ENCODE measurements at regions not wholly inside any gene's neighbourhood (a gene's known extent, or its start where the extent isn't known, plus 50 kb on each side); places are given as distances from the start of the nearest gene placed in this dataset.

- in situ Hi-C loops (cut with HindIII; ENCODE audit: low pct_ligation_motif_present, low sequenced_read_pairs), result no loop called here
- TF ChIP-seq CTCF (IDR thresholded peaks at IDR 0.05; ENCODE audit: low read depth, low read length, missing control alignments), result no peak
- Histone ChIP-seq H3K4me3 (ENCODE audit: low read depth, low read length) (no peak overlapping the region), H3K27me3 (replicated peaks) (no peaks in the 10 kb centered on the region), H3K27ac (no peak overlapping the region), H3K36me3 (replicated peaks) (no peaks in the 10 kb centered on the region)
- DNase-seq, result no peak
These were observed 761.0 kb upstream of the ARRDC4 start for GRCh38 chr15:97199393-97200051.

GRCh38 chr15:97200161-97200560 lies 760.3 kb upstream of the ARRDC4 start:
- Histone ChIP-seq H3K27me3 (replicated peaks) (no peaks in the 10 kb centered on the region), H3K36me3 (replicated peaks) (no peaks in the 10 kb centered on the region), H3K4me3 (ENCODE audit: low read depth, low read length) (no peak overlapping the region), H3K27ac (no peak overlapping the region)
- in situ Hi-C loops (cut with HindIII; ENCODE audit: low pct_ligation_motif_present, low sequenced_read_pairs), result no loop called here
- no peak for DNase-seq
- no peak for TF ChIP-seq CTCF (IDR thresholded peaks at IDR 0.05; ENCODE audit: low read depth, low read length, missing control alignments)

DNA sequence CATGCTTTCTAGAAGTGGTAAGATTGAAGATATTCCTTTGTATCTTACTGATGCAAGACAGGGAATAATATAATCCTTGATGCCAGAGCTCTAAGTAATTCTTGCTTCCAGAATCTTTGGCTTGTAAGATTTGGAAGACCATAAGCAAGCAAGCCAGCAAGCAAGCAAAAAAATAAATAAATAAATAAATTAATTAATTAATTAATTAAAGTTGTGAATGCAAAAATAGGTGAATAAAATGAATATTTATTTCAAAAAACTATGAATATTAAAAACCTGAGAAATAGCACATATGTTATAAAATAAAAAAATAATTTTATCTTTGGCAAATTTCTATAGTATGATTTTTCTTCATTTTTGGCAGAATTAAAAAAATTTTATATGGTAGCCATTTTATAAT lies 750.2 kb upstream of the ARRDC4 start:
- no peak overlapping the region for H3K4me3 ChIP-seq (ENCODE audit: low read depth, low read length)
- no peaks in the 10 kb centered on the region for H3K27me3 ChIP-seq (replicated peaks)
- no peak for DNase-seq
- TF ChIP-seq CTCF (IDR thresholded peaks at IDR 0.05; ENCODE audit: low read depth, low read length, missing control alignments), result no peak
- no peaks in the 10 kb centered on the region for H3K36me3 ChIP-seq (replicated peaks)
- no peak overlapping the region for H3K27ac ChIP-seq
- in situ Hi-C loops (cut with HindIII; ENCODE audit: low pct_ligation_motif_present, low sequenced_read_pairs), result no loop called here

GRCh38 chr15:97215629-97216028 lies 744.9 kb upstream of the ARRDC4 start:
- DNase-seq, result no peak
- Histone ChIP-seq H3K36me3 (replicated peaks) (no peaks in the 10 kb centered on the region), H3K27me3 (replicated peaks) (no peaks in the 10 kb centered on the region), H3K4me3 (ENCODE audit: low read depth, low read length) (no peak overlapping the region), H3K27ac (no peak overlapping the region)
- TF ChIP-seq CTCF (IDR thresholded peaks at IDR 0.05; ENCODE audit: low read depth, low read length, missing control alignments), result no peak
- in situ Hi-C loops (cut with HindIII; ENCODE audit: low pct_ligation_motif_present, low sequenced_read_pairs), result no loop called here

- Histone ChIP-seq H3K4me3 (ENCODE audit: low read depth, low read length) (no peak overlapping the region), H3K36me3 (replicated peaks) (no peaks in the 10 kb centered on the region), H3K27me3 (replicated peaks) (no peaks in the 10 kb centered on the region), H3K27ac (no peak overlapping the region)
- no peak for TF ChIP-seq CTCF (IDR thresholded peaks at IDR 0.05; ENCODE audit: low read depth, low read length, missing control alignments)
- in situ Hi-C loops (cut with HindIII; ENCODE audit: low pct_ligation_motif_present, low sequenced_read_pairs), result no loop called here
- DNase-seq, result no peak
These were observed 736.3 kb upstream of the ARRDC4 start for GRCh38 chr15:97224191-97224641.

Data from brain microvascular endothelial cell (primary cell).